ENCODE measurements at regions not wholly inside any gene's neighbourhood (a gene's known extent, or its start where the extent isn't known, plus 50 kb on each side); places are given as distances from the start of the nearest gene placed in this dataset.
A peak's percentile ranks its signal among the peaks of the same experiment; 100 is the strongest.
"Not testable (repeated sequence)": the region's sequence is repeated elsewhere in the genome, so short reads cannot be mapped to it uniquely, and the experiment has no call there.

- DNase-seq = not testable (repeated sequence)
These were observed 52.7 kb upstream of the FOXO6 start for GRCh38 chr1:41308520-41308919.

GRCh38 chr1:41305576-41306363 is 55.5 kb upstream of the FOXO6 start:
- peak; percentile 3 for DNase-seq

GRCh38 chr1:41296506-41296905 is 54.4 kb upstream of the SCMH1 start:
- no peak for DNase-seq

DNA sequence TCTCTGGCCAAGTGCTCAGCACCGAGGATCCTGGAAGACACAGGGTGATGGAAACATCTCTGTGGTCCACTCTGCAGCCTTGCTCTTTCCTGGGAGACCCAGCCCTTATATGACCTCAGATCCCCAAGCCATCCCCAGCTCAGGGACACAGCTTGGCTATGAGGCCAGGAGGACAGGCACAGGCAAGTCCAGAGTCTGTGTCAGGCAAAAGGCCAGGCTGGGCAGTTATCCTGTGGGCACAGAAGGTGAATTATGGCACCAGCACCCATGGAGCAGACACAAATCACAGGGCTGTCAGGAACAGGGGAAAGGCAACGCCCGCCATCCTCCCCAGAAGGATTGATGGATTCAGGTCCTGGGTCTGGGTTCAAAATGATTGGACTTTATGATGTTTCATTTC is 52.1 kb upstream of the SCMH1 start:
- DNase-seq = no peak

GRCh38 chr1:41293779-41294178 is 51.7 kb upstream of the SCMH1 start:
- no peak for DNase-seq

Data from CD4-positive, alpha-beta T cell treated with Interleukin-17A for 1 hour (primary cell).